ENCODE measurements at regions not wholly inside any gene's neighbourhood (a gene's known extent, or its start where the extent isn't known, plus 50 kb on each side); places are given as distances from the start of the nearest gene placed in this dataset.

- TF ChIP-seq CTCF (IDR thresholded peaks at IDR 0.05) (no peak), POLR2A (IDR thresholded peaks at IDR 0.05) (no peak)
Measured at GRCh38 chr14:53865711-53866110, 90.9 kb downstream of the BMP4 start.
